GOT3 (cell line): ENCODE measurements at regions not wholly inside any gene's neighbourhood (a gene's known extent, or its start where the extent isn't known, plus 50 kb on each side); places are given as distances from the start of the nearest gene placed in this dataset.

ENCODE experiments used
- DNase-seq: peaks from one replicate; lab custom pipeline; 2025; ENCODE audit warnings: mixed read lengths; lab: John Stamatoyannopoulos, UW

DNA sequence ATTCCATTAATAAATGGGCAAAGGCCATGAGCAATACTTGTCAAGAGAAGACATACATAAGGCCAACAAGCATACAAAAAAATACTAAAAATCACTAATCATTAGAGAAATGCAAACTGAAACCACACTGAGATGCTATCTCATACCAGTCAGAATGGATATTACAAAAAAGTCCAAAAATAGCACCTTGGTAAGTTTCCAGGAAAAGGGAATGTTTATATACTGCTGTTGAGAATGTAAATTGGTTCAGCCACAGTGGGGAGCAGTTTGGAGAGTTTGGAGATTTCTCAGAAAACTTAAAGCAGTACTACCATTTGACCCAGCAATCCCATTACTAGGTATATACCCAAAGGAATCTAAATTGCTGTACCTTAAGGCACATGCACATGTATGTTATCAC, 467.7 kb downstream of the CDH11 start:
- no peak for DNase-seq

DNA sequence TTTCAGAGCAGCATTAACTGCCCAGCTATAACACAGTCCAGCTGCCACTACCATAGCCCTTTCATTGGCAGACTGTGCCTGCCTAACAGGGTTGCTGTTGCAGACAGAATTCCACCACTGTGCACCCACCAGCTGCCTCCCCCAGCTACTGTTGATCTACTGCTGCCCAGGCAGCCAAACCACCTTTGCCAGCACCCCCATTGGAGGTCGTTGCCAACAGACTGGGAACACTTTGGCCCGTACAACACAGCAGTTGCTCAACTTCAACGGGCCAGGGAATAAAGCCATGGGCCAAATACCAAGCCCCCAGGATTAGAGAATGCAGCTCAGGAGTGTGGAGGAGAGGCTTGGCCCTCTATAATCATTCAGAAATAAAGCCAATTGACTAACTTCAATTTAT, 473.6 kb downstream of the CDH11 start:
- no peak for DNase-seq

DNA sequence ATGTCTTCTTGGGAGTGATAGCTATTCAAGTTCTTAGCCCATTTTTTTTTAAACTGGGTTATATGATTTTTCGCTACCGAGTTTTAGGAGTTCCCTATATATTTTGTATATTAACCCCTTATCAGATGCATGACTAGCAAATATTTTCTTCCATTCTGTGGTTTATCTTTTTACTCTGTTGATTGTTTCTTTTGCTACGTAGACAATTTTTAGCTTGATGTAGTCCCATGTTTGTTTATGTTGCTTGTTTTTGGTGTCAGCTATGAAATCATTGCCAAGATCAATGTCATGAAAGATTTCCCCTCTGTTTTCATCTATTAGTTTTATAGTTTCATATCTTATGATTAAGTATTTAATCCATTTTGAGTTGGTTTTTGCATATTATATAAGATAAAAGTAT, 480.5 kb downstream of the CDH11 start:
- DNase-seq = no peak

DNA sequence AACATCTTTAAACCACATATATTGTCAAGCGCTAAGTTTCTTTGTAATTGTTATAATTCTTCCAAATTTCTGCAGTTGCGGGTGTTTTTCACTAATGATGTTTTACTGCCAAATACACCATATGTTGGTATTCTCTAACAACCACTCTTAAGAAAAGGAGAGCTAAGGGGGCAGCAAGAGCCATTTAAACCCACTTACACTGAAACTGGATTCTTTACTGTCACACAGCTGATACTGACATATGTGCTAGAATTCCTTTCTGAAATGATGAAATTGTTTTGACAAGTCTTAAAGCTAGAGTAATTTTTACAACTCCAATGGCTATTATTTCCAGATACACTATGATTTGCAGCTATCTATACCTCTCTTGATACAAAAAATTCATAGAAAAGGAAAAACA, 483.1 kb downstream of the CDH11 start:
- no peak for DNase-seq

DNA sequence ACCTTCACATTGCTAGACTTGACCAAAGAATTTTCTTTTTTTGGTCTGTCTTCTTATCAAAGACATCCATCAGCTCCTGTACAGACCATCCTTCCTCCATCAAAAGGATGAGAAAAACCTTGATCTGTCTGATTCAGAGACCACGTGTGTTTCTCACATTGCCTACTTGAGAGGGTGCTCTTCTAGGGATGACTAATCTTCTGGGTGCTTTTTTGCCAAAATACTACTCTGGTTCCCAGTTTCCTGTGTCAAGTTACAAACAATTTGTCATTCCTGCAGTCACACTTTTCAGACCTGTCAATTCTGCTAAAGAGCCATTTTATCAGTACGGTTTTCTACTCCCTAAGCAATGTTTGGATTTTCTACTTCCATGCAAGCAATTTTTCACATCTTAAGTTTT, 492.2 kb downstream of the CDH11 start:
- DNase-seq = no peak

DNA sequence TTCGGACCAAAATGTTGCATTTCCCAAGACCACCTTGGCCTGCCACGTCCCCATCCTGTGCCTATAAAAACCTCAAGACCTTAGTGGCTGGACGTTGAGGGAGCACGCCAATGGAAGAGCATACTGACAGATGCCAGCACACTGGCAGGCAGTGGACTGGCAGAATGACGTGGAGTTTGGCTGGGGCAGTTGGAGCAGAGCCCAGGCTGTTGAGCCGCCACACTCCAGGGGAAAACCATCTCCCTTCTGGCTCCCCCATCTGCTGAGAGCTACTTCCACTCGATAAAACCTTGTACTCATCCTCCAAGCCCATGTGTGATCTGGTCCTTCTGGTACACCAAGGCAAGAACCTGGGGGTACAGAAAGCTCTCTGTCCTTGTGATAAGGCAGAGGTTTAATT, 494.1 kb downstream of the CDH11 start:
- DNase-seq = no peak

DNA sequence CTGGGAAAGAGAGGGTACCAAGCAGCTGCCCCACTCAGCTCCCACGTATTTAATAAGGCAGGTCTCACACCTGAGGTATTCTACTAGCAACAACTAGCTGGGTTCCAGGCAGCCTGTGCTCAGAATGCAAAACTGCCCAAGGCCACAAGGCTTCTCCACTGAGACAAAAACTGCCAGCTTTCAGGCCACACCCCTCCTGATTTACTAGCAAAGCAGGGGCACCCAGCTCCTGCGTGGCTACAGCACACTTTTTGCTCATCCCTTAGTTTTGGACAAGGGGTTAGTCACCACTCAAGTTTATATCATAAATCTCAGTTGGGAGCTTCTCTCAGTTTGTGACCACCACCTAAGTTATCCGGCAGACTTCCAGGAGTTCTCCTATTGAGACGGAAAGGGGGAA, 494.6 kb downstream of the CDH11 start:
- DNase-seq = no peak

DNA sequence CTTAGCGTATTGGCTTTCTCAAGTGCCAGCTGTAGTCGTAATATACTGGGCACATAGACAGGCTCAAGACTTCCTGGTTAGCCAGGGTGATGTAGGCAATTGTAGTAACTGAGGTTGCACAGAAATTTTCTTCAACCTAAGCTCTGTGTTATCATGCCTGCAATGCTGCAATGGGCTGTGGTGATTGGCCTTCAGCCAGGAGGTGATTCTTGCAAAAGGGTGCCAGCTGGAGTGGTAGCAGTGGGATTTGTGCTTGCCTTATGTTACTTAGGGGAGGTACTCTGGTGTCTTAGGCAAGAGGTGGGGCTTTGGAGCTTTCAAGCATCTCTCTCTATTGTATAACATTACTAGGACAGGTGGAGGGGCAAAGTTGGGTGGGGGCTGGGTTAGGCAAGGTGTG, 495.1 kb downstream of the CDH11 start:
- no peak for DNase-seq

DNA sequence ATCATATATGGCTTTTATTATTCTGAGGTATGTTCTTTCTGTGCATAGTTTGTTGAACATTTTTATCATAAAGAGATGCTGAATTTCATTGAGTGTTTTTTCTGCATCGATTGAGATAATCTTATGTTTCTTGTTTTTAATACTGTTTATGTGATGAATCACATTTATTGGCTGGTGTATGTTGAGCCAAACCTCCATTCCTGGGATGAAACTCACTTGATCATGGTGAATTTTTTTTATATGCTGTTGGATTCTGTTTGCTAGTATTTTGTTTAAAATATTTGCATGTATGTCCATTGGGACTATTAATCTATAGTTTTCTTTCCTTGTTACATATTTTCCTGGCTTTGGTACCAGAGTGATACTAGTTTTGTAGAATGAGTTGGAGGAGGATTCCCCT, 500.2 kb downstream of the CDH11 start:
- DNase-seq = no peak

DNA sequence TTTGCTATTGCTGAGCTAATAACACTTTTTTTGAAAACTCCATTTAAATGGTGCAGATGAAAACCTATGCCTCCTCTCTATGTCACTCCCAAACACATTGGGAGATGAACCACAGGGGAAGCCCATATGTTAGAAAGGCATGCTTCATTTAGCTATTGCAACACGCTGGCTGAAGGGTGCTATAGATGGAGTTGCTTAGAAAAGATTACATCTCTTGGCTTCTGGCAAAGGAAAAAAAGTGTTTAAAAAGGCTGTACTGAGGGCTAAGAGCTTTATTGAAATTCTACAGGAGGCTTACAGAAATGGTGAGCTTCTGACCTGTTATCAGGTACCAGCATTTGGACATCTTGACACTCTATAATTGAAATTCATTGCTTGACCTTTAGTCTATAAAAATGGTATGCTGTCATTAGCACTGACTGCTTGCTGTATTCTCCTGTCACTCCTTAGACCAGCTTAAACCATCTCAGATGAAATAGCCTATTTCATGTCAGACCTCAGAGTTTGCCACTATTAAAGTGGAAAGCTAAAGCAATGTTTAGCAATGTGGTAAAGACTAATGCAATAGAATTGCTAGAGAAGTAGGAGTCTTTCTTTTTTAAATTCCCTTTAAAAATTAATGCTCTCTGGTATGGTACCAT, 503.9 kb downstream of the CDH11 start:
- no peak for DNase-seq

DNA sequence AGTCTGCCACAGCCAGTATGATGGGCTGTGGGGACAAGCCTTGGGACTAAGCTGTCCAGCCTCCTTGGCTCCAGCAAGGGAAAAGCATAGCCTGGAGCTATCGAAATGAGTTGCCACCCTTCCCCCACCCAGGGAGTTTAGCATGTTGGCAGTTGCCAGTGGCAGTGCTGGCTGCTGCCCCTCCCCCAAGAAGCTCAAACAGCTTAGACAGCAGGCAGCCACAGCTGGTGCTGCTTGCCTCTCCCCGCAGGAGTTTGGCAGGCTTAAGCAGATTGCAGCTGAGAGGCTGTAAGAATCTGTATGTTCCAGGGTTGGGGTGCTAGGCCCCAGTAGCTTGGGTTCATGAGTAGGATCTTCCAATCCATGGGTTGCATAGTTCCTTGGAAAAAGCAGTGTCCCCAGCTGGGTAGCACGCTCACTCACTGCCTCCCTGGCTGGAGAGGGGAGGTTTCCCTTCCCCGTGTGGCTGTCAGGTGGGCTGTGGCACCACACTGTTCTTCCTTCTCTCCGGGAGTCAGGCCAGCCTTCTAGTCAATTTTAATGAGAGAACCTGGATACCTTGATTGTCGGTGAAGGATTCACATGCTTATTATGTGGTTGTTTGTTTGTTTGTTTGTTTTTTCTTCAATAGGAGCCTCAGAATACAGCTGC, 506.1 kb downstream of the CDH11 start:
- DNase-seq = no peak

DNA sequence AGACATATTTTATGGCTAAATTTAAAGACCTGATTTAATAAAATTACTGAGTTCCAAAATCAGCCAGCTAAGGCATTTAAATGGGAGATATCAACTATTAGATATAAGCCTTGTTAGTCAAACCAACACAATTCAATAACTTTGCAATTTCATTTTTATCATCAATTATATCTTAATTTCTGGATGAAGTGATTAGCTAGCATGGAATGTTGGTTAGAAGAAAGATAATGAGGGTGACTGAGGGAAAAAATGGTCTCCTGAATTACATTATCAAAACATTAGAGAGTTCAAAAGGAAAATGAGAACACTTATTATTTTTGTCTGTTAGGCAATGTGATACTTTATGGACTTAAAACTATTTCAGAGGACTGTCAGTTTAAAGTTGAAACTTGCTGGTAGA, 525.7 kb downstream of the CDH11 start:
- no peak for DNase-seq

DNA sequence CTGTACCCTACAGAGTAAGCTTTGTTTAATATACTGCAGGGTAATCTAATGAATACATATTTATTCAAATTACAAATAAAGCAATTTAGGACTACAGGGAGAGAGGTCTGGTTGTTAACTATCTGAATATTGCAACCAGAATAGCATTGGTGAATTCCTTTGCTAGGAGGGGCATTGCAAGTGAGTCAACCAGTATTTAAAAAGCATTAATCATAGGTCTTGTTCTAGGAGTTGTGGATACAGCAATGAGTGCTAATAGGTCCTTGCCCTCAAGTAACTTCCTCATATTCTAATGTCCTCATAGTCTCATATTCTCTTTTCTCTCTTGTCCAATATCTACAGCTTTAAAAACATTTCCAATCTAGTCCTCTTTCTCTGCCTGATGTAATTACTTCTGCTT, 531.4 kb downstream of the CDH11 start:
- DNase-seq = no peak

DNA sequence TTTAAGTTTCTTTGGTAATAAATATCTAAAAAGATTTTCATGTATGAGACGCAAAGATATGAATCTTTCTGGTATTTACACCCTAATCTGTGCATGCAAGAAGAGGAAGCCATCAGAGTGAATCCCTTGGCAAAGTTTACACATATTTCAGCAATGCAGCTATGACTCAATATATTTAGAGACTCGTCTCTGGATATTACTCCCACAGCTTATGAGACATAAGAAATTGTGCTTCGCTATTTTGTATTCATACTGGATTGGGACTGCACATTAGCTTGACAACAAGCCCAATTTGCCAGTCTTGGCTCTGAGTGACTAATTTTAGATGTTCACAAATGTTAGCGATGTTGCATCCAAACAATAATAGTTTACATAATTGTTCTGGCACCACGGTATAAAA, 532.0 kb downstream of the CDH11 start:
- DNase-seq = no peak

DNA sequence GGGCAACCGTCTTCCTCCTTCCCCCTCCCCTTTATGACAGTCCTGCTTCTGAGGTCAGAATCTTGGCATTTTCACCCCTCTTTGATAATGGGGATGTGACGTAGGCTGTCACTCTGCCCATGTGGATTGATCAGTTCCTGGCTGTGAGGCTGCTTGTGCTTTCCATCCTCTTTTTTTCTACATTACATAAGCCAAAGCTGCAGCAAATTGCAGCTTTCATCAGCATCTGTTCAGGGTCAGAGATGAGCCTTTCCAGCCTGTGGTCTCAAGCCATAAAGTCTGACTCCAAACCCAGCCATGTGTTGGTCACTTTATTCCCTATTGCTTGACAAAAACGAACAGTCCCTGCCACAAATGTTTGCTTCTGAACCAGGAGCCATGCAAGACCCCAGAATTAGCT, 535.1 kb downstream of the CDH11 start:
- no peak for DNase-seq

DNA sequence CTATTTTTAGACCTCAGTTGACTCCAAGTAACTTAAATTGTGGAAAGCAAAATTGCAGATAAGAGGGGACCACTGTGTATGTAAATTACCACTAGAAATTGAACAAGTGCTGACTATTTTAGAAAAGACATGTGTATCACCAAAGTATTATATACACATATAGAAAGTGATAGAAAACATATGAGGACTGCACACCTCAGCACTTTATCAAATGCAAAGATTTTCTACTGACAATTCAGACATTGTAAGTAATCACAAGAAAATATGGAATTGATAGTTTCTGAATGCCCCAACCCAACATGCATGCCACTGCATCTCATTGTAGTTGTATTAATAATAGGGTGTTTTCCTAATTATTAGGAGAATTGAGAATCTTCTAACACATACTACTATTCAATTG, 536.5 kb downstream of the CDH11 start:
- DNase-seq = no peak

DNA sequence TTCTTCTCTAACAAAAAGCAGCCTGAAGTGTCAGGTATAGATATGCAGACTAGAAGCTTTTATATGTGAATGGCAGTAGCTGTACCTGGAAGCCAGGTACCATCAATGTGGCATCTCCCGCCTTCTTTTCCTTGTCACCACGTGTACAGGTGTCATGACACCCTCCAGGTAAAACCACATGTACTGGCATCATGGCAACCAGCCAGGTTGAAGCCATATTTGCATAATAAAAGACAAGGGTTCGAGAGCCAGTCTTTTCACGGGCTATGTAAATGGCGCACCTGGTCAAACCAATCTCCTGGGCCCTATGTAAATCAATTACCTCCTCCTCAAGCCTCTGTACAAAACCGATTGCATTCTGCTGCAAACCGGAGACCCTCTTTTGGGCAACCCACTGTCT, 541.3 kb downstream of the CDH11 start:
- DNase-seq = no peak

DNA sequence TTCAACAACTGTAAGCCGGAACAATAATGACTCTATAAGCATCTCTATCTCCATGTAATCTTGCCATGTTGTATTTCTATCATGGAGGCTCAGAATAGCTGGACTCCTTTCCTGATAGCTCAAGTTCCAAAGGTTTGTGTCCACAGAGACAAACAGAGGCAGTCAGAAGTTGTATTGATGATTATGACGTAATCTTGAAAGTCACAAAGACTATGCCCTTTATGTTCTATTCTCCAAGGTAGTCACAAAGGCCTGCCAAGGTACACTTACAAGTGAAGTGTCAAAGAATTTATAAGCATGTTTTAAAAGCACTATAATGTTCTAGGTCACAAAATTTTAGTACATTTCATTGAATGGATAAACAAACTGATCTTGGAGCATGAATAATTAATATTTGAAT, 542.2 kb downstream of the CDH11 start:
- DNase-seq = no peak

DNA sequence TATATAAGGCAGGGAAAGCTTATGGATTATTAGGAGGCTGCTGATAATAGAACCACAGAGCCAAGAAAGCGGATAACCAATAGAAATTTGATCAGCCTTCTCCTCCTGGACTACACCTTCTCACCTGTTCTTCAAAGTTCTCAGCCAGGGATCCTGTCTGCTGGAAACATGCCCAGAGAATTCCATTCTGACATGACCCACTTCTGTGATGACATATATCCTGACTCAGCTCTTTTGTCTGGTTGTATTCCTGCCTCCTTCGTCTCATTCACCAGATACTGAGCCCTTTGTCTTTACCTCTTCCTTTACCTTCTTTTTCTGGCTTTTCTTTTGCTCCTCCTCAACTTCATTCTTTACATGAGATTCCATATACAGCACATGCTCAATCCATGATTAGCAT, 576.1 kb downstream of the CDH11 start:
- no peak for DNase-seq

DNA sequence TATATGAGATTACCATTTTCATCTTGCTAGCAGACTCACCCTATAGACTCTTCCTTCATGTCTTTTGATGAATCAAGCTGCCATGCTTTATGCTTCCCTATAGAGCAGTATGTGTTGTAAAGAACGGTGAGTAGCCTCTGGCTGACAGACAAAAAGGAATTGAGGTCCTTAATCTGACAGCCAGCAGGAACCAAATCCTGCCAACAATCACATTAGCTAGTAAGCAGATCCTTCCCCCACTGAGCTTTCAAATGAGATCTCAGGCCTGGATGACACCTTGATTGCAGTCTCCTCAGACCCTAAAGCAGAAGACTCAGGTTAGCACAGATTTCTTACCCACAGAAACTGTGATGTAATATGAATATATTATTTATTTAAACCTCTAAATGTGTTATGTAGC, 577.0 kb downstream of the CDH11 start:
- no peak for DNase-seq

DNA sequence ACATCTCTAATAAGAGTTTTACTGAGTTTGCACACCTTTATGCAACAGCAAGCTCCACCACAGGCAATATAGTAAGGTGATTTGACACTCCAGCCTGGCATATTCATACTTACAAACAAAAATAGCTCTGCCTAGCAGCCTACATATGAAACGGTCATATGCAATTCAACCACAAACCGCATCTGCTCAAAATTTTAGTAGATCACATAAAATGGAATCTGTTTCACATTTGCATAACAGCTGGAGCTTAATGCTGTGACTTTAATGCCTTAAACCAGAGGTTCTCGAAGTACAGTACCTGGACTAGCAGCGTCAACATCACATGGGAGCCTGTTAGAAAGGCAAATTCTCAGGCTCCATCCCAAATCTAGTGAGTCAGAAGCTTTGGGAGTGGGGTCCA, 578.4 kb downstream of the CDH11 start:
- no peak for DNase-seq

DNA sequence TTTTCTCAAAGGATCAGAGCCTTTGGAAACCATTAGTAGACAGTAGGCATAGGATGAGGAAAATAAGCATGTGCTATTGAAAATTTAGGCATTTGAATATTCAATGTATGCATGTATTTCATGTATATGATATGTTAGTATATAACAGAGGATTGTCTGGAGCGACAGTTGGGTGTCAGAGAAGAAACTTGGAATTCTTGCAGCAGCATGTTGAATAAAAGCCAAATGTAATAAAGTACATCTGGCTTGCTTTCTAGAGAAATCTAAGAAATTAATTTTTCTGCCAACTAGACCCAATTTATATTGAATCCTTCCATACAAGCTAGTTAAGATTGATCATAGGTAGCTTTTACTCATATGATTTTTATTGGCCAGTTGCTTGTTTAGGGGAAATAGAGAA, 578.8 kb downstream of the CDH11 start:
- no peak for DNase-seq

DNA sequence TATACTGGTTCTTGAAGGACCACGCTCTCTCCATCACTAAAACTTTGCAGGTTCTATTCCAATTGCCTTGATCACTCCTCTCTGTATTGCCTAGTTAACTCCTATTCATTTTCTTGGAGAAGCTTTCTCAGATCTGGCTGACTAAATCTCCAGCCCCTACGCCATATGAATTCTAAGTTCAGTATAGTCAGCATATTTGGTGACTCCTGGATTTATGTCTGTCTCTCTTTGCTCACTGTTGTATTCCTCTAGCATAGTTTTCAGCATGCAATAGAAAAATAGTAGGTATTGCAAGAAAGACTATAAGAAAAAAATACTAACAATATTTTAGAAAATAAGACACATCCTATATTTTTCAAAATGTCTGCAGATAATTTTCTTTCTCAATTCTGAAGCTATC, 579.7 kb downstream of the CDH11 start:
- DNase-seq = no peak

DNA sequence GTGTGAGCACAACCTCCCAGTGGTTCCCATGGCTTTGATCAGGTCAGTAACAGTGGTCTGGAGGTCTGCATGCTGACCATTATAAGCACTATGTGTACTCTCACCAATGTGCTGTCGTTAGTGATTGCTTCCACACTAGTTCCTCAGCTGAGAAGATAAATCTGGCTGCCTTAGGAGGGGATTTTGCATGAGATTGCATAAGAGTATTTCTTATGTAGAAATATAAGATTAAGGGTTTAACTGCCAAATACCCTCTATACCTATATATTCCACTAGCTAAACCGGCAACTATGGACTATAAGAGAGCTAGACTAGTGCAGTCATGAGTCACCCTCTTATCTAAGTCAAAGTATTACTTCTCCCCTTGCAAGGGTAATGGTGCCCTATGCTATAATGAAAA, 580.2 kb downstream of the CDH11 start:
- DNase-seq = no peak
